Mesendoderm (in vitro differentiated cells): ENCODE measurements at regions not wholly inside any gene's neighbourhood (a gene's known extent, or its start where the extent isn't known, plus 50 kb on each side); places are given as distances from the start of the nearest gene placed in this dataset.

Experiments
- DNase-seq: peaks from one replicate; pipeline ENCODE4 v3.0.0; 2013
- H2AK5ac ChIP-seq: 2 replicates; pipeline ENCODE4 v1.6.1; 2013; ENCODE audit warnings: low read length, inconsistent platforms
- H2BK120ac ChIP-seq: 2 replicates; pipeline ENCODE4 v1.6.1; 2013; ENCODE audit warnings: low read depth, mild to moderate bottlenecking, low read length, moderate library complexity, mixed read lengths
- H2BK15ac ChIP-seq: replicated peaks from 2 replicates; pipeline ENCODE4 v1.6.1; 2013; ENCODE audit warnings: low read depth, mild to moderate bottlenecking, moderate library complexity
- H2BK5ac ChIP-seq: 2 replicates; pipeline ENCODE4 v1.6.1; 2013; ENCODE audit warnings: low read length, inconsistent platforms
- H3K18ac ChIP-seq: 2 replicates; pipeline ENCODE4 v1.6.1; 2013; ENCODE audit warnings: mild to moderate bottlenecking, low read length, mixed read lengths
- H3K23ac ChIP-seq: one replicate; pipeline ENCODE4 v1.6.1; 2013; ENCODE audit warnings: low read length
- H3K27ac ChIP-seq: 2 replicates; pipeline ENCODE4 v1.5.1; 2013; ENCODE audit warnings: low read depth, mild to moderate bottlenecking, inconsistent platforms, low read length, moderate library complexity
- H3K27me3 ChIP-seq: 2 replicates; pipeline ENCODE4 v1.6.1; 2013; ENCODE audit warnings: low read length, control low read depth, mild to moderate bottlenecking, inconsistent platforms; ENCODE audit not compliant: insufficient read depth, poor library complexity
- H3K36me3 ChIP-seq: 2 replicates; pipeline ENCODE4 v1.6.1; 2013; ENCODE audit warnings: low read length, inconsistent platforms; ENCODE audit not compliant: control insufficient read depth, insufficient read depth
- H3K4ac ChIP-seq: one replicate; pipeline ENCODE4 v1.6.1; 2013; ENCODE audit warnings: low read depth, mild to moderate bottlenecking, low read length, moderate library complexity
- H3K4me1 ChIP-seq: 2 replicates; pipeline ENCODE4 v1.6.1; 2013; ENCODE audit warnings: low read depth, low read length, inconsistent platforms; ENCODE audit not compliant: control insufficient read depth
- H3K4me2 ChIP-seq: 2 replicates; pipeline ENCODE4 v1.6.1; 2013; ENCODE audit warnings: low read length
- H3K4me3 ChIP-seq: 2 replicates; pipeline ENCODE4 v1.5.1; 2013; ENCODE audit warnings: mild to moderate bottlenecking, low read length
- H3K56ac ChIP-seq: one replicate; pipeline ENCODE4 v1.6.1; 2013; ENCODE audit warnings: low read length
- H3K79me1 ChIP-seq: 2 replicates; pipeline ENCODE4 v1.6.1; 2013; ENCODE audit warnings: low read length, inconsistent platforms
- H3K79me2 ChIP-seq: 2 replicates; pipeline ENCODE4 v1.6.1; 2013; ENCODE audit warnings: mild to moderate bottlenecking, low read length; ENCODE audit not compliant: control insufficient read depth, insufficient read depth
- H3K9ac ChIP-seq: 2 replicates; pipeline ENCODE4 v1.6.1; 2013; ENCODE audit warnings: low read length, inconsistent platforms
- H4K5ac ChIP-seq: one replicate; pipeline ENCODE4 v1.6.1; 2013; ENCODE audit warnings: low read length
- H4K8ac ChIP-seq: one replicate; pipeline ENCODE4 v1.6.1; 2013; ENCODE audit warnings: low read depth, mild to moderate bottlenecking, control low read depth, low read length, moderate library complexity
- WGBS: extraction: QIAGEN DNeasy Blood & Tissue Kit; methylation state at CpG from one replicate; pipeline ENCODE4 v1.1.7; 2013; ENCODE audit warnings: low lambda C conversion rate, missing lambda C conversion rate; ENCODE audit not compliant: insufficient coverage; ENCODE audit errors: extremely low coverage; 5-methylcytosine and 5-hydroxymethylcytosine counted together

- Histone ChIP-seq H2BK120ac (no peak overlapping the region), H3K4ac (no peak overlapping the region), H2BK5ac (no peak overlapping the region), H3K36me3 (no peaks in the 10 kb centered on the region), H3K56ac (no peak overlapping the region), H4K8ac (no peak overlapping the region), H4K5ac (no peak overlapping the region), H3K9ac (no peak overlapping the region), H3K27me3 (no peaks in the 10 kb centered on the region), H2BK15ac (no peak overlapping the region), H3K27ac (no peak overlapping the region), H3K79me2 (no peaks in the 10 kb centered on the region), H3K4me2 (no peak overlapping the region), H3K4me3 (no peak overlapping the region), H3K18ac (no peak overlapping the region), H3K4me1 (no peaks in the 10 kb centered on the region), H3K23ac (no peak overlapping the region), H2AK5ac (no peak overlapping the region), H3K79me1 (no peaks in the 10 kb centered on the region)
- no peak for DNase-seq
- WGBS = no CpG with 5 or more reads among the region's 3 CpGs
These were observed 314.1 kb downstream of the MYCN start for GRCh38 chr2:16254356-16254965.

- DNase-seq = no peak
- WGBS = no CpG with 5 or more reads among the region's 3 CpGs
- H2BK15ac ChIP-seq = no peak overlapping the region
- no peak overlapping the region for H4K8ac ChIP-seq
- no peak overlapping the region for H2BK5ac ChIP-seq
- no peak overlapping the region for H2AK5ac ChIP-seq
- no peak overlapping the region for H3K27ac ChIP-seq
- H3K9ac ChIP-seq = no peak overlapping the region
- H3K4me1 ChIP-seq = peaks cover 5% of the 10 kb centered on the region
- no peak overlapping the region for H3K18ac ChIP-seq
- H3K56ac ChIP-seq = no peak overlapping the region
- no peak overlapping the region for H3K4me3 ChIP-seq
- H3K4ac ChIP-seq = no peak overlapping the region
- no peak overlapping the region for H4K5ac ChIP-seq
- no peaks in the 10 kb centered on the region for H3K79me1 ChIP-seq
- no peak overlapping the region for H3K23ac ChIP-seq
- H3K36me3 ChIP-seq = no peaks in the 10 kb centered on the region
- H3K27me3 ChIP-seq = no peaks in the 10 kb centered on the region
- no peak overlapping the region for H2BK120ac ChIP-seq
- no peak overlapping the region for H3K4me2 ChIP-seq
- H3K79me2 ChIP-seq = no peaks in the 10 kb centered on the region
These were observed 312.9 kb downstream of the MYCN start for GRCh38 chr2:16253291-16253690.

GRCh38 chr2:16252891-16253290 is 312.5 kb downstream of the MYCN start:
- Histone ChIP-seq H2BK5ac (no peak overlapping the region), H3K9ac (no peak overlapping the region), H3K4me3 (no peak overlapping the region), H3K4me2 (no peak overlapping the region), H3K56ac (no peak overlapping the region), H3K4ac (no peak overlapping the region), H3K18ac (no peak overlapping the region), H3K79me2 (no peaks in the 10 kb centered on the region), H3K27ac (no peak overlapping the region), H3K36me3 (no peaks in the 10 kb centered on the region), H4K8ac (no peak overlapping the region), H2AK5ac (no peak overlapping the region), H4K5ac (no peak overlapping the region), H3K79me1 (no peaks in the 10 kb centered on the region), H3K27me3 (no peaks in the 10 kb centered on the region), H2BK120ac (no peak overlapping the region), H3K23ac (no peak overlapping the region), H3K4me1 (peaks cover 5% of the 10 kb centered on the region), H2BK15ac (no peak overlapping the region)
- no peak for DNase-seq
- WGBS = no CpG with 5 or more reads among the region's 1 CpG

GRCh38 chr2:16252251-16252650 is 311.9 kb downstream of the MYCN start:
- Histone ChIP-seq H3K27ac (no peak overlapping the region), H2BK15ac (no peak overlapping the region), H4K5ac (no peak overlapping the region), H3K79me1 (no peaks in the 10 kb centered on the region), H3K18ac (no peak overlapping the region), H2BK120ac (no peak overlapping the region), H4K8ac (no peak overlapping the region), H3K23ac (no peak overlapping the region), H3K56ac (no peak overlapping the region), H3K27me3 (no peaks in the 10 kb centered on the region), H3K9ac (no peak overlapping the region), H3K36me3 (no peaks in the 10 kb centered on the region), H3K4me2 (no peak overlapping the region), H3K4me1 (peaks cover 5% of the 10 kb centered on the region), H2AK5ac (no peak overlapping the region), H2BK5ac (no peak overlapping the region), H3K4ac (no peak overlapping the region), H3K79me2 (no peaks in the 10 kb centered on the region), H3K4me3 (no peak overlapping the region)
- no CpG with 5 or more reads among the region's 9 CpGs for WGBS
- DNase-seq = no peak

DNA sequence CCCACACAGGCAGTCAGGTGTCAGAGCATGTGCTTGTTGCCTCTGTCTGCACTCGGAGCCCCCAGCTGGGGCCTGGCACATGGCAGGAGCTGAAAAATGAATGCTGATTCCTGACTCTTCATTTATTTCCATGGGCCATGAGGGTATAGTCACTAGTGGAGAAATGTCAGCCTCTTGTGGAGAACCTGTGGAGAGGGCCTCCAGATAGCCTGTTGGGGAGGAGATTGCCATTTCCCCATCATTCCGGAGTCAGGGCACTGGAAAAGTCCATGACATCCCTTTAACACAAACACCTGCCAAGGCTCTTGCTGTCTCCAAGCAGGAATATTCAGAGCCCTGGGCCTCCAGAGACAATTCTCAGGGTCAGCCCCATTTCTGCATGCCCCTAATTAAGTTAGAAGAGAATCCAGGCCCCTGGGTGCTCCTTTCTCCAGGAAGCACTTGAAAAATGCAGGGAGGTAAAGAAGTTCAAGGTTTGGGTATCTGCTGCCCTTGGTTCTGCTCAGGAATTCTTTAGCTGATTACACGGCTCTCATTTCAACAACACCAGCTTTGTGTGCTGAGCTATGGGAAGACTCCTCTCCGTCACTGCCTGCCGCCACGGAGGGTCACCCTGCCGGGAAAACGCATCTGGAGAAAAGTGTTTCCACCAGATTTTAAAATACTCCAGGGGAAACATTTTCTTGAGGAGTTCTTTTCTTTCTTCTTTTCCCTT is 311.3 kb downstream of the MYCN start:
- WGBS = no CpG with 5 or more reads among the region's 8 CpGs
- H3K27ac ChIP-seq = no peak overlapping the region
- no peak for DNase-seq

DNA sequence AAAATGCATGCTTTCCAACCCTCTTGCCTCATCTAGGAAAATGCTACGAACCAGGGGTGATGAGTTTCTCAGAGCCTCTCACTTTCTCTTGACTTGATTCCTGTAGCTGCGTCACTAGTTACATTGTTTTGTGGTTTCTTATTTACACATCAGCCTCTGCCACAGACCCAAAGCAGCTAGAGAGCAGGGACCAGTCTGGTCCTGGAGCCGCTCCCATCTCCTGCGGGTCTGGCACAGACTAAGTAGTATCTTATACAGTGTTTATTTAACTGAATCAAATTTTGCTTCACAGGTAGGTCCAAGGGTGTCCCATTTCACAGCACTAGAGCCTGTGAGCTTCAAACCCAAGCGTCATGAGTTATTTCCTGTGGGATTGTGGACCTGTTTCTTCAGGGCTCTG is 310.5 kb downstream of the MYCN start:
- Histone ChIP-seq H3K79me1 (no peaks in the 10 kb centered on the region), H2BK15ac (no peak overlapping the region), H3K36me3 (no peaks in the 10 kb centered on the region), H4K5ac (no peak overlapping the region), H3K18ac (no peak overlapping the region), H3K4me3 (no peak overlapping the region), H4K8ac (no peak overlapping the region), H3K23ac (no peak overlapping the region), H2BK5ac (no peak overlapping the region), H3K9ac (no peak overlapping the region), H2BK120ac (no peak overlapping the region), H3K79me2 (no peaks in the 10 kb centered on the region), H3K4me1 (peaks cover 5% of the 10 kb centered on the region), H3K4ac (no peak overlapping the region), H3K4me2 (no peak overlapping the region), H3K27ac (no peak overlapping the region), H3K56ac (no peak overlapping the region), H3K27me3 (no peaks in the 10 kb centered on the region), H2AK5ac (no peak overlapping the region)
- no peak for DNase-seq
- WGBS = no CpG with 5 or more reads among the region's 5 CpGs

More for the DNA sequence above, 311.3 kb downstream of the MYCN start:
- no peak overlapping the region for H2AK5ac ChIP-seq
- no peak overlapping the region for H4K8ac ChIP-seq
- no peaks in the 10 kb centered on the region for H3K79me2 ChIP-seq
- H2BK15ac ChIP-seq = no peak overlapping the region
- no peak overlapping the region for H3K9ac ChIP-seq
- H3K4ac ChIP-seq = no peak overlapping the region
- no peak overlapping the region for H3K4me3 ChIP-seq
- no peaks in the 10 kb centered on the region for H3K27me3 ChIP-seq
- no peak overlapping the region for H3K18ac ChIP-seq
- H3K36me3 ChIP-seq = no peaks in the 10 kb centered on the region
- H3K4me2 ChIP-seq = no peak overlapping the region
- peaks cover 5% of the 10 kb centered on the region for H3K4me1 ChIP-seq
- no peak overlapping the region for H3K23ac ChIP-seq
- no peak overlapping the region for H2BK5ac ChIP-seq
- no peak overlapping the region for H4K5ac ChIP-seq
- no peak overlapping the region for H2BK120ac ChIP-seq
- H3K79me1 ChIP-seq = no peaks in the 10 kb centered on the region
- H3K56ac ChIP-seq = no peak overlapping the region
